ENCODE measurements at regions not wholly inside any gene's neighbourhood (a gene's known extent, or its start where the extent isn't known, plus 50 kb on each side); places are given as distances from the start of the nearest gene placed in this dataset.

GRCh38 chr21:16634515-16634914, 878.3 kb upstream of the CXADR start:
- no peak for DNase-seq
- WGBS, 5 donors = 63 to 78% (median 75%) methylated on average over 4 of the region's 4 CpGs
- intact Hi-C loops (cut with DNase I; ENCODE audit: low total_unique reads) = no loop called here

DNA sequence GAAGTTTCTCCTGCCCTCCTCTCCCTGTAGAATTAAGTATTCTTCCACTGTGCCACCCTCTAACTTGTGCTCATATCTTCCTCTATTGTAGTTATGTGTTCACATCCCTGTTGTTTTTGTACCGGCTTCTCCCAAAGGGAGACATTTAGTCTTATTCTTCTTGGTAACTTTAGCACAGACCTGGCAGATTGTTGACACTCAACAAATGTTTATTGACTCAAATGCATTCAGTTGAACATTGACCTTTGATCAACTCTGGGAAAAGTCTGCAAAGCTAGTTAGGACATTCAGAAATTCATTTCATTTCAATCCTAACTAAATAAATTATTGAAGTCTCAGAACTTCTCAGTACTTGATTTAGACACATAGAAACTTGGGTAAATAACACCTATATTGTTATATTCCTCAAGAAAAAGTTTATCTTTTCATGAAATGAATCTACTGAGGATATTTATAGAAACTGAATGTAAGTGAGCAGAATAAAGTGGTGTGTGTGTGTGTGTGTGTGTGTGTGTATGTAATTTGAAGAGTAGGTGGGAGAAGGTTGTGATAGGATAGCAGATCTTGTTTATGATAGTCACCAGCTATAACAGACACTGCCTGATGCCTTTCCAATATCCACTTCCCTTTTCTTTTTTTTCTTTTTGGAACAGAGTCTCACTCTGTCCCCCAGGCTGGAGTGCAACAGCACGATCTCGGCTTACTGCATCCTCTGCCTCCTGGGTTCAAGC, 872.4 kb upstream of the CXADR start:
- Histone ChIP-seq H3K27ac (no peak overlapping the region), H3K36me3 (no peaks in the 10 kb centered on the region), H3K9me3 (peaks cover 0 to 20% (median 3%) of the 10 kb centered on the region in 8 donors), H3K4me1 (no peaks in the 10 kb centered on the region), H3K27me3 (replicated peaks in 1 of 7) (no peaks in the 10 kb centered on the region), H3K4me3 (no peak overlapping the region)
- DNase-seq = no peak
- TF ChIP-seq POLR2A (IDR thresholded peaks at IDR 0.05) (no peak), POLR2AphosphoS5 (IDR thresholded peaks at IDR 0.05) (no peak), CTCF (IDR thresholded peaks at IDR 0.05 in 8 of 11, conservative IDR thresholded peaks at IDR 0.05 in 3 of 11) (no peak)
- WGBS, 5 donors = 84 to 96% (median 91%) methylated on average over 3 of the region's 3 CpGs
- intact Hi-C loops (cut with DNase I; ENCODE audit: low total_unique reads) = no loop called here

More at GRCh38 chr21:16634515-16634914, 878.3 kb upstream of the CXADR start:
- TF ChIP-seq POLR2A (IDR thresholded peaks at IDR 0.05) (no peak), CTCF (IDR thresholded peaks at IDR 0.05 in 8 of 11, conservative IDR thresholded peaks at IDR 0.05 in 3 of 11) (no peak)
- Histone ChIP-seq H3K27ac (no peak overlapping the region), H3K4me1 (no peaks in the 10 kb centered on the region), H3K36me3 (no peaks in the 10 kb centered on the region), H3K9me3 (no peaks in the 10 kb centered on the region), H3K4me3 (no peak overlapping the region), H3K27me3 (replicated peaks in 1 of 7) (no peaks in the 10 kb centered on the region)

- intact Hi-C loops (cut with DNase I; ENCODE audit: low total_unique reads) = no loop called here
- no peak overlapping the region for H3K27ac ChIP-seq
- TF ChIP-seq POLR2A (IDR thresholded peaks at IDR 0.05) (no peak), CTCF (IDR thresholded peaks at IDR 0.05 in 8 of 11, conservative IDR thresholded peaks at IDR 0.05 in 3 of 11) (no peak)
- no peak overlapping the region for H3K4me3 ChIP-seq
- H3K4me1 ChIP-seq = no peaks in the 10 kb centered on the region
- H3K27me3 ChIP-seq (replicated peaks in 1 of 7) = no peaks in the 10 kb centered on the region
- no peak for DNase-seq
- H3K36me3 ChIP-seq = no peaks in the 10 kb centered on the region
- 83 to 97% (median 93%) methylated on average over 1 of the region's 1 CpG for WGBS, 5 donors
- H3K9me3 ChIP-seq = peaks cover 0 to 20% (median 3%) of the 10 kb centered on the region in 8 donors
Observed at GRCh38 chr21:16642353-16642752, 870.5 kb upstream of the CXADR start.

DNA sequence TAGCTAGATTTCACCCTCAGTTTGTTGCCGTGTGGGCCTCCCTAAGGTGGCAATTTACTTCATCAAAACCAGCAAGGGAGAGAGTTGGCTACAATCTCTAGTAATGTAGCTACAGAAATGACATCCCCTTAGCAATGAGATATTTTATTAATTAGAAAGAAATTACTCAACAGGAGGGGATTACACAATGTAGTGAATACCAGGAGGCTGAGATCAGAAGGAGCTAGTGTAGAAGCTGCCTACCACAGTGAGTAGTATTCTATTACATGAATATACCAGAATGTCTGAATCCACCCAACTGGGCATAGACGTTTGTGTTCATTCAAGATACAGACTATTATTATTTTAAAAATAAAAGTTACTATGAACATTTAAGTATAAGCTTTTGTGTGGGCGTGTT, 868.2 kb upstream of the CXADR start:
- TF ChIP-seq POLR2A (IDR thresholded peaks at IDR 0.05) (no peak), CTCF (IDR thresholded peaks at IDR 0.05 in 8 of 11, conservative IDR thresholded peaks at IDR 0.05 in 3 of 11) (no peak), POLR2AphosphoS5 (IDR thresholded peaks at IDR 0.05) (no peak)
- Histone ChIP-seq H3K36me3 (no peaks in the 10 kb centered on the region), H3K27me3 (replicated peaks in 1 of 7) (no peaks in the 10 kb centered on the region), H3K4me3 (no peak overlapping the region), H3K4me1 (no peaks in the 10 kb centered on the region), H3K27ac (no peak overlapping the region), H3K9me3 (peaks cover 0 to 23% (median 3%) of the 10 kb centered on the region in 8 donors)
- intact Hi-C loops (cut with DNase I; ENCODE audit: low total_unique reads) = no loop called here
- 73 to 81% (median 81%) methylated on average over 3 of the region's 3 CpGs for WGBS, 5 donors
- DNase-seq = no peak

All from spleen (tissue), 11 donors.